HuH-7.5 (cell line): ENCODE measurements at regions not wholly inside any gene's neighbourhood (a gene's known extent, or its start where the extent isn't known, plus 50 kb on each side); places are given as distances from the start of the nearest gene placed in this dataset.
"Not testable (repeated sequence)": the region's sequence is repeated elsewhere in the genome, so short reads cannot be mapped to it uniquely, and the experiment has no call there.

Source experiments
- DNase-seq: peaks from one replicate; pipeline ENCODE4 v3.0.0; 2011; ENCODE audit warnings: low spot score

DNA sequence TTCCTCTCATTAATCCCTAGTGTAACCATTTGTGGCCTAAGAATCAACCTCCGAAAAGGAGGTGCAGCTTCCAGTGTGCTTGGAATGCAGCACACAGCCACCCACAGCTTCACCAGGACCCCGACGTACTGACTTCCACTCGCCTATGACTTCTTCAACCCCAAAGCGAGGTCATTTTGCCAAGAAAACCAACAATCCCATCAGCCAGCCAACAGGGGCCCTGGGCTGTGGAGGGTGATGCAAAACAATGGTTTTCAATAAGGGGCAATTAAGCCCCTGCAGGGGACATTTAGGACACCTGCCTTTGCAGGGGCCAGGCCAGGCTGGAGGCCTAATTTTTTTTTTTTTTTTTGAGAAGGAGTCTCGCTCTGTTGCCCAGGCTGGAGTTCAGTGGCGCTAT is 158.1 kb upstream of the SKOR2 start:
- DNase-seq = no peak

DNA sequence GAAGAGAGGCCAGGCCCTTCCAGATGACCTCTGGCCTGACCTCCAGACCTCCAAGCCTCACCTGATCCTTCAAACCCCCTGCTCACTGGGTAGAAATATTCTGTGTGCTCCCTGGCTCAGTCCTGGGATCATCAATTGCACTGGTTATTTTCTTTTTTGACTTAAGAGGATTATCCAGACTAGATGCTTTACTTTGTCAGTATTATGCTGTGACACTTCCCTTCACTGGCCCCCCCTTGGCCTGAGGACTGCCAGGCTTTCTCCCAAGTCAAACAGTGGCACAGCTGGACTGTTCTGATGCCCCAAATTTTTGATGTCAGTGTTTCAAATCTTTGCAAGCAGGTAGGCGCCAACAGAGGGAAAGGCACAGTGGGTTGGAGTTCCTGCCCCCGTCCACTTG is 156.3 kb upstream of the SKOR2 start:
- no peak for DNase-seq

DNA sequence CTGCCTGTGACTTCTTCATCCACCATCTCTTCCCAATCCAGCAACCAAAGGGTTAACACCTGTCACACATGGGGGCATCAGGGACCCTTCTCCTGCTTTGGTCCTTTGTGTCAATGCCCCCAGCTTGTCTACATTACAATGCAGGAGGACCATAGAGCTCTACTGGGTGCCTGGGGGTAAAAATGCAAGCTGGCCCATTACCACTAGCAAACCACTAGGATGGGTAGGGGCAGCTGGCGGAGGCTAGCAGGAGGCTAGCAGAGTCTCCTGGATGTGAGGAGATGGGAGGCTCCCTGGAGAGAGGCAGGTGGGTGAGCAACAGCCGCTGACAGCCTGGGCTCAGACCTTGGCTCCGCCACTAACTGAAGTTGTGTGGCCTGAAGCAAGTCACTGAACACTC is 153.4 kb upstream of the SKOR2 start:
- no peak for DNase-seq

- no peak for DNase-seq
Measured at GRCh38 chr18:47403949-47404348, 152.5 kb upstream of the SKOR2 start.

- DNase-seq = no peak
Measured at GRCh38 chr18:47403317-47403716, 151.9 kb upstream of the SKOR2 start.

GRCh38 chr18:47399475-47399874 is 148.0 kb upstream of the SKOR2 start:
- no peak for DNase-seq

DNA sequence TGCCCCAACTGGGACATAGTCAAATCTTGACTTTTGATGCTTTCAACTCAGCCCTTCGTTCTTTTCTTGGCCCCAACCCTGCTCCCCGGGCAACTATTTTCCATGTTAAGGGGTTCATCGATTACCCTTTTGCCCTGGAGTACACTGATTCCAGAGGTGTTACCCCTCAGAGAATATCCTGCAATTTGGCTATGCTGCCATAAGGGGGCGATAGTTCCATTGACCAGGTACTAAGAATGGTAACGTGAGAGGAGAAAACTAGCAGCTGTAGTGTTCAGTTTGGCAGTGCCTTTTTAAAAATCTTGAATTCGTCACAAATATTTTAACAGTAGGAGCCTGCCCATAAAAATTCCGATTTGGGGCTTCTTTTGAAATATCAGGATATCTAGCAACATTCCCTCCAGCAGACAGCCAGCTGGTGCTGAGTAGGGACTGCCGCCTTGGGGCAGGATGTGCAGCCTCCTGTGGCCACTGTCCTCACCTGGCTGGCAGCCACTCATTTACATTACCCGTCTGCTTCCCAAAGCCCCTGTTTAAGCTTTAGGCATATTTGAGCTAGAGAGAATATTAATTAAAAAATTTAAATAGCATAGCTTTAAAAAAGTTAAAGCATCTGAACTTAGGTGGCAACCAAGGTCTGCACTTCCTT is 146.3 kb upstream of the SKOR2 start:
- DNase-seq = no peak

- no peak for DNase-seq
Measured at GRCh38 chr18:47391665-47392064, 140.2 kb upstream of the SKOR2 start.

DNA sequence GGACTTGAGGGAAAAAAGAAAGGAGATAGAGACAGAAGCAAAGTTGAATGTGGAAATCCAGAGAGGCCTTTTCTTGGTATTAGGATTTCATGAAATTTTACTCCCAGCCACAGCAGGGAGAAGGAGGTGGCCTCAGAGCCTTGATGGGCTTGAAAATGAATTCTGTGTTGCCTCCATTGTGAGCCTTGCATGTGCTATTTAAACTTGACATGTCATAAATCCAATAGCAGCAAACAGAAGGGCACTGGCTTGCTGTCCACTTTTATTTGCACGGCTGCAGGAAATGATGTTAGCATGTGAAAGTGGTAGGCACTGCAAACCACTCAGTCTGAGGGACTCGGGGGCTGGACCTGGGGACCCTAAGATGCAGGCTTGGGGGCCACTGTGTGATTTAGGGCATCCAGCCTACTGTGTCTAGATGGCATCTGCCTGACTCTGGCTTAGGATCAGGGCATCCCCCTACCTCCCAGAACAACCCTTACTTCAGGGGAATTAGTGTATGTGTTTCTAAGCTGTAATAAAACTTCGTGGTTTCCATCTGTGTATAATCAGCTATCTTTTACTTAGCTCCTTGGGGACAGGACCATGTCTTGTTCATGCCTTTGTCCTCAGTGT is 139.1 kb upstream of the SKOR2 start:
- no peak for DNase-seq

- no peak for DNase-seq
Measured at GRCh38 chr18:47389210-47389609, 137.8 kb upstream of the SKOR2 start.

- DNase-seq = no peak
Measured at GRCh38 chr18:47387864-47388263, 136.4 kb upstream of the SKOR2 start.

GRCh38 chr18:47383729-47384128 is 132.3 kb upstream of the SKOR2 start:
- DNase-seq = no peak

- no peak for DNase-seq
Measured at GRCh38 chr18:47381975-47382570, 130.6 kb upstream of the SKOR2 start.

- DNase-seq = no peak
Measured at GRCh38 chr18:47380153-47380552, 128.7 kb upstream of the SKOR2 start.

- no peak for DNase-seq
Measured at GRCh38 chr18:47373465-47373864, 122.0 kb upstream of the SKOR2 start.

DNA sequence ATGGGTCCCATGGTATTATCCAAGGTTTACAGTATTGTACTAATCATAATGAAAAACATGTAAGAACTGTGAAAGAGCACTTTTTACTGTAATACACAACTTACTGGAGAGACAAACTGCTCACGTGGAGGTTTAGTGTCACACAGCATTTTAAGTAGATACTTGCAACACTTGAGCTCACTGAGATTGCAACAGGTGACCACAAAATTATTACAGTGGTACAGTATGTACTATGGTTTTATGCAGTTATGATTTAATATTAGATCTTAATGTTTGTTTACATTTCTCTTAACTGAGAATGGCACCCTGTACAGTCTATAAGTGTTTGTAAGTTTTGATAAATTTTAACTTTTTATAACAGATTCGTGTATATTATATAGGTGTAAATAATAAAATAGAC is 118.6 kb upstream of the SKOR2 start:
- no peak for DNase-seq

DNA sequence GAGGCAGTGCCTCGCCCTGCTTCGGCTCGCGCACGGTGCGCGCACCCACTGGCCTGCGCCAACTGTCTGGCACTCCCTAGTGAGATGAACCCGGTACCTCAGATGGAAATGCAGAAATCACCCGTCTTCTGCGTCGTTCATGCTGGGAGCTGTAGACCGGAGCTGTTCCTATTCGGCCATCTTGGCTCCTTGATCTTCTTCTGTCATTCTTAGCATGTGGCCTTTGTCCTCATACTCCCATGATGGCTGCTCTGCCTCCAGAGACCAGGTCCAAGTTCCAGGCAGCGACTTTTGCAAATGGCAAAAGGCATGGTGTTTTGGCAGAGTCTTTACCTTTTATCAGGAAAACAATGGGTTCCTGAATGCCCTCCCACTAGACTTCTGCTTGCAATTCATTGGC is 102.6 kb upstream of the SKOR2 start:
- not testable (repeated sequence) for DNase-seq

DNA sequence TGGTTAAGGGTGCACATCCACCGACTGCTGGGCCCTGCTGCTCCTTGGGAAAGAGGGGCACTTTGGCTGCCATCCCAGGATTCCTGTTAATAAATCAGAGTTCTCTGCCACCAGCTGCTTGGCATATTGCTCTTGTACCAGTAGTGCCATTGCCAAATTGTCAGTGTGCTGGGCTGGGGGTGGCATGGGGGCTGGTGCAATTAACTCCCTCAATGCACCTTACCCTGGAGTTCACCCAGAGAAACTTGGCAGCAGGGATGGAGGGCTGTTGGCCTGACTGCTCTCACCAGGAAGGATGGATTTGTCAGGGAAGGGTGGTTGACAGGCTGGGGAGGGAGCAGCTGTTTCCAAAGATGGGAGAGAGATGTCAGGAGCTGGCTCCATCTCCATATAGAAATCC is 94.6 kb upstream of the SKOR2 start:
- no peak for DNase-seq

DNA sequence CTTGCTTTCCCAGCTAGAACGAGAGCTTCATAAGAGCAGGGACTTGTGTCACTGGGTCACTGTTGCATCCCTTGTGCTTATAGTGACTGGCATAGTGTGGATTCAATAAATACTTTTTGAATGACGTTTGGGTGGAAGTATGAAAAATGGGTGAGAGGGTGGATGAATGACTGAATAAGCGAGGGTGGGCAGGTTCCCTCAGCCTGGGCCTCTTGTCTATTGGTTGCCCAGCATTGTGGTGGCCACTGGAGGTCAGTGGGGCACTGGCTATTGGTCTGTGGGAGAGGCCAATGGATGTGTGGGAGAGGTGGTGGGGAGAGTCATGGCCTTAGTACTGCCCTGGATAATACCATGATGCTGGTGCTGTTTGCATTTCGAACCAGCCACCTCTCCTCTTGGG is 93.8 kb upstream of the SKOR2 start:
- DNase-seq = no peak

GRCh38 chr18:47343291-47343690 is 91.8 kb upstream of the SKOR2 start:
- no peak for DNase-seq

DNA sequence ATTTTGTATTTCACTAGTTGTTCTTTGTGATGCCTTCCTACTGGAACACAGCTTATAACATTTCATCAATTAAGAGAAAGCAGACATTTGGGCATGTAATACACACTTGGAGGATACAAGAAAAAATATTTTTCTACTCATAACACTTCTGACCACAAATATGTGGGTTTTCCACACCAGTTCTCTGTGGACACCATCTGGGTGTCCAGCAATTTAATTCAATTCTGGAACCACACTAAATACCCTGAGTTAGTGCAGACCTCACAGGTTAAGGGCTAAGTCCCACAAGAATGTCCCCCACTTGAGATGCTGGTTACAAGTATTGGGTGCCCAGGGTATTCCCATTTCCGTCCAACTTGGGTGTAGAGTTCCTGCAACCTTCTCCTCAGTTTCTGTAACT is 91.1 kb upstream of the SKOR2 start:
- DNase-seq = no peak

DNA sequence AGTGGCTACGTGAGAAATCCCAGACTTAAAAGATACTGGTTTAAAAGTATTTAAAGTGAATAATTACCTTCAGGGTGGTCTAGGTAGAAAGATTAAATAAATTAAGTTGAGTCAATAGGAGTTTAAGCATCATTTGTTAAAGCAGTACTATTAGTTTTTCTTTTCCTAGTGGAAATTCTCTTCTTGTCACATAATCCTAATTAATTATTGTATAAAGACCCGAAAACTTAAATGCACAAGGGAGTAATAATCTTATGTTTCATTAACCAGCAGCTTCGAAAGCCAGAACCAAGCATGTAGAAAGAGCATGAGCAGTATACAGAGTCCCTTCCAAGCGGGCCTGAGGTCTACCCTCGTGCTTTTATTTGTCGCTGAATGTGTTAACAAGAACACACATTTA is 90.2 kb upstream of the SKOR2 start:
- no peak for DNase-seq

DNA sequence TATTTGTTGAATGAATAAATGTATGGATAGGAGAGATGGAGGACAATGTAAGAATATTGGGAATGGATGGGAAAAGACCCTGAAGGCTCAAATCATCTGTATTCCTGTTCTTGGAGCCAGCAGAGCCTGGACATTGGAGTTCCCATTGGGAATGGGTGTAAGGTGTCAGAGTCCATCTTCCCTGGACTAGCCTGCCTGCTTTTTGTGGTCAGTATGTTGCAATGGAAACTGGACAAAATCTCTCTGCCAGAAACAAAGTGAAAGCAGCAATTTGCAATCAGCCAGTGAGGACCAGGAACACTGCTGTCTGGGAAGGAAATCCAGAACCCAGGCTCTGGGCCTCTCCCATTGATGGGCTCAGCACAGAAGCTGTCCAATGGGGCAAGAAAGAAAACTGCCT is 83.5 kb upstream of the SKOR2 start:
- no peak for DNase-seq
